ENCODE measurements at regions not wholly inside any gene's neighbourhood (a gene's known extent, or its start where the extent isn't known, plus 50 kb on each side); places are given as distances from the start of the nearest gene placed in this dataset.

- H3K27ac ChIP-seq, result no peak overlapping the region
- intact Hi-C loops (cut with DNase I), result no loop called here
- DNase-seq (no peak), ATAC-seq (no peak)
- TF ChIP-seq CTCF (IDR thresholded peaks at IDR 0.05) (no peak), POLR2A (IDR thresholded peaks at IDR 0.05) (no peak)
- H3K9me3 ChIP-seq, result peaks cover 0 to 36% (median 8%) of the 10 kb centered on the region in 12 donors
- H3K36me3 ChIP-seq, result no peaks in the 10 kb centered on the region
- peaks cover 0 to 8% (median 0%) of the 10 kb centered on the region in 12 donors for H3K4me1 ChIP-seq
- H3K4me3 ChIP-seq, result no peak overlapping the region
- no peaks in the 10 kb centered on the region for H3K27me3 ChIP-seq
Measured at GRCh38 chr21:16965424-16965823, 547.4 kb upstream of the CXADR start.

GRCh38 chr21:16968436-16968835 lies 544.4 kb upstream of the CXADR start:
- peaks cover 0 to 8% (median 0%) of the 10 kb centered on the region in 12 donors for H3K4me1 ChIP-seq
- H3K27me3 ChIP-seq, result no peaks in the 10 kb centered on the region
- intact Hi-C loops (cut with DNase I), result no loop called here
- ATAC-seq (no peak), DNase-seq (no peak)
- 33 to 78% (median 43%) methylated on average over 1 of the region's 1 CpG for WGBS, 4 donors
- H3K36me3 ChIP-seq, result no peaks in the 10 kb centered on the region
- H3K9me3 ChIP-seq, result peaks cover 0 to 36% (median 8%) of the 10 kb centered on the region in 12 donors
- H3K4me3 ChIP-seq, result no peak overlapping the region
- no peak for TF ChIP-seq POLR2A (IDR thresholded peaks at IDR 0.05)
- no peak for TF ChIP-seq CTCF (IDR thresholded peaks at IDR 0.05)
- no peak overlapping the region for H3K27ac ChIP-seq

- WGBS, 4 donors, result 27 to 51% (median 33%) methylated on average over 2 of the region's 2 CpGs
- Histone ChIP-seq H3K9me3 (peaks cover 0 to 29% (median 8%) of the 10 kb centered on the region in 12 donors), H3K4me3 (no peak overlapping the region), H3K27me3 (no peaks in the 10 kb centered on the region), H3K27ac (no peak overlapping the region), H3K36me3 (no peaks in the 10 kb centered on the region), H3K4me1 (peaks cover 0 to 8% (median 0%) of the 10 kb centered on the region in 12 donors)
- no peak for DNase-seq
- no peak for ATAC-seq
- TF ChIP-seq CTCF (IDR thresholded peaks at IDR 0.05) (no peak), POLR2A (IDR thresholded peaks at IDR 0.05) (no peak)
- intact Hi-C loops (cut with DNase I), result no loop called here
Measured at GRCh38 chr21:16969636-16970035, 543.2 kb upstream of the CXADR start.

GRCh38 chr21:16974060-16974459 lies 538.8 kb upstream of the CXADR start:
- DNase-seq (no peak), ATAC-seq (no peak)
- Histone ChIP-seq H3K4me1 (peaks cover 0 to 16% (median 0%) of the 10 kb centered on the region in 12 donors), H3K9me3 (no peaks in the 10 kb centered on the region), H3K27me3 (no peaks in the 10 kb centered on the region), H3K4me3 (no peak overlapping the region), H3K36me3 (no peaks in the 10 kb centered on the region), H3K27ac (no peak overlapping the region)
- intact Hi-C loops (cut with DNase I), result no loop called here
- TF ChIP-seq POLR2A (IDR thresholded peaks at IDR 0.05) (no peak), CTCF (IDR thresholded peaks at IDR 0.05) (no peak)
- 91 to 93% (median 92%) methylated on average over 8 of the region's 8 CpGs for WGBS, 4 donors

All from heart left ventricle (tissue), 16 donors.